ENCODE measurements at regions not wholly inside any gene's neighbourhood (a gene's known extent, or its start where the extent isn't known, plus 50 kb on each side); places are given as distances from the start of the nearest gene placed in this dataset.

- no peak for TF ChIP-seq STAT1 (conservative IDR thresholded peaks at IDR 0.05)
Observed at GRCh38 chr10:42933448-42934340, 143.2 kb upstream of the RET start (continued).

- Histone ChIP-seq H2AFZ (ENCODE audit: control insufficient read depth, low read depth, low read length) (no peak overlapping the region), H3K9ac (ENCODE audit: control insufficient read depth, insufficient read depth, low read length) (no peak overlapping the region), H3K4me1 (ENCODE audit: control insufficient read depth, insufficient read depth, low read length) (no peaks in the 10 kb centered on the region), H3K36me3 (ENCODE audit: control insufficient read depth in 2 of 2, insufficient read depth in 2 of 2, low read length in 1 of 2) (no peaks in the 10 kb centered on the region), H3K79me2 (ENCODE audit: control insufficient read depth, insufficient read depth, low read length) (no peaks in the 10 kb centered on the region), H3K4me3 (no peak overlapping the region), H4K20me1 (ENCODE audit: control insufficient read depth, insufficient read depth) (no peaks in the 10 kb centered on the region; the same call in 1 of the 2 replicates), H3K9me3 (replicated peaks; ENCODE audit: control insufficient read depth, insufficient read depth, low read length) (no peaks in the 10 kb centered on the region), H3K27me3 (replicated peaks in 1 of 2; ENCODE audit: control insufficient read depth in 2 of 2, insufficient read depth in 2 of 2, low read length in 1 of 2) (peaks cover 2 to 4% of the 10 kb centered on the region in 2 experiments; a peak in 3 of 4 replicates), H3K4me2 (ENCODE audit: control insufficient read depth, insufficient read depth) (no peak overlapping the region), H3K27ac (ENCODE audit: control insufficient read depth, insufficient read depth) (no peak overlapping the region)
- TF ChIP-seq HDAC2 (IDR thresholded peaks at IDR 0.05), result no peak
- no peak for TF ChIP-seq TBL1XR1 (IDR thresholded peaks at IDR 0.05; ENCODE audit: low read depth, low read length)
- TF ChIP-seq ZNF622 (IDR thresholded peaks at IDR 0.05), result no peak
- TF ChIP-seq SMARCA5 (IDR thresholded peaks at IDR 0.05), result no peak
- TF ChIP-seq POLR2AphosphoS2 (IDR thresholded peaks at IDR 0.05; ENCODE audit: low read depth, low read length), result no peak
- TF ChIP-seq IRF5 (IDR thresholded peaks at IDR 0.05; ENCODE audit: borderline replicate concordance), result no peak
- no peak for TF ChIP-seq PKNOX1 (IDR thresholded peaks at IDR 0.05)
- TF ChIP-seq MXI1 (IDR thresholded peaks at IDR 0.05; ENCODE audit: low read depth, low read length), result no peak
- no peak for TF ChIP-seq ZBTB33 (IDR thresholded peaks at IDR 0.05)
- TF ChIP-seq ZSCAN29 (IDR thresholded peaks at IDR 0.05), result no peak
- TF ChIP-seq CHD2 (IDR thresholded peaks at IDR 0.05; ENCODE audit: borderline replicate concordance, low read depth, low read length), result no peak
- TF ChIP-seq BACH1 (IDR thresholded peaks at IDR 0.05; ENCODE audit: borderline replicate concordance), result no peak
- no peak for TF ChIP-seq MYB (IDR thresholded peaks at IDR 0.05; ENCODE audit: borderline replicate concordance, low read depth, low read length)
- TF ChIP-seq ATF2 (IDR thresholded peaks at IDR 0.05; ENCODE audit: low read length), result no peak
- no peak for TF ChIP-seq MYC (IDR thresholded peaks at IDR 0.05; ENCODE audit: insufficient read depth, insufficient read length, insufficient replicate concordance, low read length, severe bottlenecking)
- TF ChIP-seq ETV6 (conservative IDR thresholded peaks at IDR 0.05 in 1 of 2, IDR thresholded peaks at IDR 0.05 in 1 of 2; ENCODE audit: borderline replicate concordance in 1 of 2, low read depth in 1 of 2), result no peak
- ChIA-PET POLR2A (no interaction called here), CTCF (no interaction called here), SMC1A (ENCODE audit: uncharacterized antibody, unreplicated experiment) (no interaction called here), RAD21 (ENCODE audit: unreplicated experiment) (no interaction called here)
- no TSS peak for BruUV-seq (replicated peaks)
- in situ Hi-C loops (cut with MboI) (no loop called here), intact Hi-C loops (cut with micrococcal nuclease; ENCODE audit: unreplicated experiment) (no loop called here)
- WGBS (ENCODE audit: insufficient coverage, insufficient replicate concordance, low lambda C conversion rate, missing lambda C conversion rate), result 37% methylated on average over 7 of the region's 8 CpGs
- ATAC-seq, result no peak
- DNase-seq (ENCODE audit: low read depth, low spot score), result no peak
- FAIRE-seq, result no peak
Observed at GRCh38 chr10:42934351-42934811, 142.5 kb upstream of the RET start.

Data from GM12878 (cell line).